ENCODE measurements at regions not wholly inside any gene's neighbourhood (a gene's known extent, or its start where the extent isn't known, plus 50 kb on each side); places are given as distances from the start of the nearest gene placed in this dataset.
A peak's percentile ranks its signal among the peaks of the same experiment; 100 is the strongest.
"Not testable (repeated sequence)": the region's sequence is repeated elsewhere in the genome, so short reads cannot be mapped to it uniquely, and the experiment has no call there.

DNA sequence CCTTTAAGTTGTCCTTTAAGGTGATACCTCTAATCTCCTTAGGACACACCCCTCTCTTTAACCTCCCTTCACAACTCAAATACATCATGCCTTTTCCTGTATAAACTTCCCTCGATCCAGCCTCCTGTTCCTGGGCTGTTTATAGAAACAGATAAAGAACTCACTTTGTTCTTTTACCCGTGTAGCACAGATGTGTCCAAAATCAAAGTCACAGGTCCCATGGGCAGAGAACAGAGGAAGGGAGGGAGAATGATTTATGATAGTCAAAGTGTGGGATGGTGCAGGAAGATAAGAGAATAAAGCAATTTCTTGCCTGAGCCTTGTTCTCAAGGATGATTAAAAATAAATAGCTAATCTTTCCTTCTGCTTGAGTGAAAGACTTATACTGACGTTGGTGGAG is 50.3 kb upstream of the CABCOCO1 start:
- no peak for DNase-seq

DNA sequence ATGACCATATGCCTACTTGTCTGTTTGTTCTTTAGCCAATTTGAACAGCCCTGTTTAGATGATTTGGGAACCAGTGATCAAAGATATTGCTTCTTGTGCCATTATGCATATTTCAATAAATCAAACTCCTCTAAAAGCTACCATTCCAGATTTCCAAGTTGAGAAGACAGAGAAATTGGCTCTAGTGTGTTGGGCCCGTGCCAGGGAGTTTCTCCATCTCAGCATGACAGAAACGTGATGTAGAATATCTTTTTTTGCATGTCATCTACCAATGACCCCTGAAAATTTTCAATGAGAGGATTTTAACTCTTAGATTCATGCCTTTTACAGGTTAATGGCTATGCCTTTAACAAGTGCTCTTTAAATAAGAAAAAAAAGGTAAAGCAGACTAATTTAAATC is 50.7 kb upstream of the CABCOCO1 start:
- DNase-seq: no peak

DNA sequence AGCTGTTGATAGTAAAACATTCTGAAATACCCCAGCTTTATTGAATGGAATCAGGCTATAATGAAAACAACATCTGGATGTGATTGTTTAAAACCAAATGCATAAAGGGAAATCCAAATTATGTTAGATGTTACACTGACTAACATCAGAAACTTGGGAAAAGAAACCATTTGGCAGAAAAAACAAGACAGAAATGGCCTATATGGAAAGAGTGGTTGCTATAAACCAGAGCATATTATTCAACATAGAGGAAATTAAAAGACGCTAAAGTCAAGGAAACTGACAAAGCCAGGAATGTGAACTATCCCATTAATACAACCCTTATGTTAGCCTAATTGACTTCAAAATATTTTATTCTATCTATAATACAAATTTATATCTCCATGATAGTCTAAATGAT is 53.0 kb upstream of the CABCOCO1 start:
- no peak for DNase-seq

DNA sequence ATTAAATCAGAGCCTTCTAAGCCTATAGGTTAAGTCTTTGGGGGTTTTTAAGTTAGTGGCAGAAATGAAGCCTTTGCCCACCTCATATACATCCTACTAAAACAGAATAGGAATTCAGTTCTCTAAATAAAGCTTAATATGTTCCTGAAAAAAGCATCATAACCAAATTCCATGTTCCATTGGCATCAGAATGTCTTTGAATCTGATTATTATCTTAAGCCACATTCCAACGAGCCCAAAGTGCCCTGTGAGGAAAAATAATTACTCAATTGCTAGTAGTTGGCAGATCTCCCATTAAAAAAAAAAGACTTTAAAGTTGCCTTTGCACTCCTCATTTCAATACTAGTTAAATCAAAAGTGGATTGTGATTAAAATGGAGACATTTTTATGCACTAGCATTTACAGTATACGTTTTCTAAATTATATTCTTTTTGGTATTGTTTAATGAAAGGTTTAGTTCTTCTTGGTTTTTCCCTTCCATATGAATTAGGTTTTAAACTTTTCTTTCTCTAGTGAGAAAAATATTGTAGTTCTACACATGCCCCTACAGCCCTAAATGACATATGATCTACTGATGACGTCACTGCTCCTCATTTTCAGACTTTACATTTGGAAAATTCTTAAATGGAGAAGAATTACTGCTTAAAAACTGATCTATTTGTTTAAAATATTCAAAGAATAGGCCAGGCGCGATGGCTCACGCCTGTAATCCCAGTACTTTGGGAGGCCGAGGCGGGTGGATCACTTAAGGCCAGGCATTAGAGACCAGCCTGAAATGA is 54.3 kb upstream of the CABCOCO1 start:
- no peak for DNase-seq

DNA sequence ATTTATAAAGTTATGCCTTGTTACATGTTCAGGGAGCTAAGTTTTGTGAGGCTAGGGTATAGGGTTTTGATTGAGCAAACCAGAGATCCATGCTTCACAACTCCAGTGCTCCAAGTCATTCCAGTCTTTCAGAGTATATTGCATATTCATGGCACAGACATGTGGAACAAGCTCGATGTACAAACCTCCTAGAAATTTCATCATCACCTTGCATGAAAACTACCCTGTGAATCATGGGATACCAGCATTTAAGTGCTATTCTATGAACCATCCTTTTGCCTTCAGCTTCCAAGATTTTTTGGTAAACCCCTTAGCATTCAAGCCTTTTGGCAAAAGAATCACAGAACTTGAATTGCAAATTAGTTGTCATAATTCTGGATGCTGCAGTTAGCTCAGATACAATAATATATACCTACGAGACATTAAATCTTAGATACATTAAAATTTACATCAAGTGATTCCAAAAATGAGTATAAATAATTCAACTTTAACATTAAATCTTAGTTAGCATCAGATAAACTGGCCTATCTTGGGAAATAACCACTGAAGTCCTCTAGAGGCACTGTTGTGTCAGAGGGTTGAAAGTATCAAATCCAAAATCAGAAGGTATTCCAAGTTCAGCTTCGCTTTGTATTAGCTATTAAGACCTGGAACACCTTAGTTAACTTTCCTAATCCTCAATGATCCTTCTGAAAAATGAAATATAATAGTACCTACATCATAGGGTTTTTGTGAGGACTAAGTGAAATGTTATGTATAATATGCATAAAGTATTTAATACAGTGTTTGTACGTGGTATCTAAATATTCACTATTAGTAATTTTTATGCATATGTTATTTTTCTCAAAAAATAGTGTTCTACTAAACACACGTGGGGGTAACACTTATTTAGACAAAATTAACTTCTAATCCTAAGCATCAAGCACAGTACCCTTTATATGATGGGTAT is 55.5 kb upstream of the CABCOCO1 start:
- peak in 2 of 4 experiments; percentile 5 to 25 for DNase-seq

DNA sequence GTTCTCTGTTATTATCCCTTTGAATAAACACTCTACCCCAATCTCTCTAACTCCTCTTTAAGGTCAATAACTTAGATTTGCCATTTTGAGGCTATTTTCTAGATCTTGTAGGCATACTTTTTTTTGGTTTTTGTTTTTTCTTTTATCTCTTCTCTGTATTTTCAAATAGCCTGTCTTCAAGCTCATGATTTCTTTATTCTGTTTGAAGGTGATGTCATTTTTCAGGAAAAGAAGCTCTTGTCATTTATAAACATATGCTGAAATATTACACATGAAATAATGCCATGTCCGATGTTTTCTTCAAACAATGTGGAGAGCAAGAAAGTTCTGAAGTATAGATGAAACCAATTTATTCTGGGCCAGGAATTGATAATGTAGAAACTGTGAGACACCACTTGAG is 57.5 kb upstream of the CABCOCO1 start:
- DNase-seq: no peak

DNA sequence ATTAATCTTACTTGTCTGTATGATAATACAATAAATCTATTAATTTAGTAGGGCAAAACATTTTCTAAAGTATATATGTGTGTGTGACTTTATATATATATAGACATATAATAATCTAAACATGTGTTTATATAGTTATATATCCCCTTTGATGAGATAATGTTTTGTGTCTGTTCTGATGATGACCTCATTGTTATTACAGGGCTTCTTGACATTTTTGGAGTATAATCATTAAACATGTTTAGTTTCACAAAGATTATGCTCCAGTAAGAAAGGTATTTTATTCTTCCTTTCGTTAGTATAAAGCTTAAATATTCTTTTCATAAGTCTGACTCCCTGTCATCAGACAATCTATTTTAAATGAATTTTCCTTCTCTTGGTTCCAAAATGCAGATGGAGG is 62.3 kb upstream of the CABCOCO1 start:
- DNase-seq: no peak

DNA sequence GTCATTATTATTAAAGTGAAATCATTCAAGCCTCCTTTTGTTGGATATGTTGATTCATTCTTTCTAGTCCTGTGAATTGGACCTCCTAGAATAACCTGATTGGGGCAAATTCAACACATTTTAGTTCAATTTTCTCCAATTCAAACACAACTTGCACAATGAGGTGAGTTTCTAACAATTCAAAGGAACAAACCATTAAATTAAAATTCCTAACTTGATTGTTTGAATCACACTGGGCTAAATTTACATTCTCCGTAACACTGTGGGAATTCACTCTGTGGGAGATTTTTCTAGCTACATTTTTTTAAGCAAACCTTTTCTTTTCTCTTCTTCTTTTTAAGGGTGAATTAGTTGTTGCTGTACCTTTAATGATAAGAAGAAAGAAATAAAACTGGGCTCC is 68.3 kb upstream of the CABCOCO1 start:
- no peak for DNase-seq

DNA sequence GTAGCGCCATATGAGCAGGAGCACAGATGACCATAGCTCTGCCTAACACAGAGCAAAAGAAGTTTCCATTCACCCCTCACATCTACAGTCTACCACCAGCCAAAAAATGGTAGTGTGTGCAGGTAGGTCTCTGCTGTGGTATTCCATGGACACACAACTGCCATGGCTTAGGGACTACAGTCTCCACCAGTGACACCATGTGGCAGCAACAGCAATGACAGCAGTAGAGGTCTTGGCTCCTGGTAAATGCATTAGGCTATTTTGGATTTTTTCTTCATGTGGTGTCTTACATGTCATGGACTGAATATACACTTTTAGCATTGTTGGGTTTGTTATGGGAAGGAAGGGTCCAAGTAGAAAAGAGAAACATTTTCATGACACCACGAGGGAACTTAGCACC is 70.1 kb upstream of the CABCOCO1 start:
- peak; percentile 12 to 62 (median 46) for DNase-seq

DNA sequence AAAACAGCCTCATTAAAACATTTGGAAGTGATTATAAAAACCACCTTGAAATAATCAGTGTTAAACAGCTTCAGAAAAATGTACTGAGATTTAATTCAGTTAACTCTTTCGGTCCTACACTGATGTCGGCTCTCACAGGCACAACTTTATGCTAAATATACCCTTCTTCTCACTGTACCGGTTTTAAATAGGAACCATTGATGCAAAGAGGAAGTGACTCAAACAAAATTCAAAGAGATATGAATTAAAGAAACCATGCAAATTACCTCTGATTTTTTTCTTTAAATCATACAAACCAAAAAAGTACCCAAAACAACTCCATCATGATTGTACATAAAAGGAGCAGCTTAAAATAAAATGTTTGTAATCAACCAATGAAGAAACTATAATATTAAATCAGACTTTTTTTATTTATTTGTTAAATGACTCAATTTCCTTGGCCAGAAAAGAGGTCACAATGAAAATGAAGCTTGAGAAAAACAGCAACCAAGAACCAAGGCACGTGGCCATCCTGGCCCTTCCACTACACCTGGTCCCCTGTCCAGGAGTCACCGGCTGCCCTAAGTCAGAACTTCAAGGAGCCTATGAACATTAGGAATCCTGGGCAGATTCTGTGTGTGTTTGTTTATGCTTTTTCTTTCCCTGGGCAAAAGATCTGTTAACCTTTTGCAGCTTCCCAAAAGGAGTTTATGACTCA is 73.0 kb upstream of the CABCOCO1 start:
- DNase-seq: peak in 2 of 4 experiments; percentile 13

DNA sequence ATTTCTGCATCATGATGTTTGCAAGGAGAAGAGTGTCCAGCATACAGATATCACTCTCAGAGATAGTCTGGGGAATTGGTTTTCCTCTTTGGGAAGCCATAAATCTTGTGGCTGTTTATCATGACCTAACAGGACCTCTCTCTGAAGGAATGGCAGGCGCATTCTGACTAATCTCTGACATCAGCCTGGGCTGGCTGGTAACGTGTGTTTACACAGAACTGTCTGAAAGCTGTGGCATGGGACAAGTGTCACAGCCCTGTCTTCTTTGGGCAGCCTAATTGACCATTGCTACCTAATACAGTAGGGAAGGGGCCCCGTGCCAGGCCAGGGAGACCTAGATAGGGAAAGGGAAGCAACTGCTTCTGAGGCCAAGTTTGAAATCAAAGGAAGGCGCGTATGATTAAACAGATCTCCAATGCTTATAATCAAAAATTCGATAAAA is 73.9 kb upstream of the CABCOCO1 start:
- no peak for DNase-seq

DNA sequence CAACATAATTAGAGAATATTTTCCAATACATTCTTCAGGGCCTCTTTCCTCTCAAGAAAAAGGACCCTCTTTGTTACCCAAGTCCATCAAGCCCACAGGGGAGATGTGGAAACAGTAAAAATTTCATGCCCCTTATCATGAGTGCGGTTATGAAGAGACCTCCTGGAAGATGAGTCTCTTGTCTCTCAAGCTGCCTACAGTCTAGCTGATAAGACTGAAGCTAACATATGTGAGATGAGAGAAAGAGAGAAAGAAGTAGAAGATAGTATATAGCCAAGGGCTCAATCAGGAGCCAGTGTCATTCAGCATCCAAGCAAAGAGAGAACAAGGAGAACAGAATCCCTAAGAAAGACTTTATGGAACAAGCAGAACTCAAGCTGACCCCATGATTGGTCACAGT is 75.9 kb upstream of the CABCOCO1 start:
- no peak for DNase-seq

DNA sequence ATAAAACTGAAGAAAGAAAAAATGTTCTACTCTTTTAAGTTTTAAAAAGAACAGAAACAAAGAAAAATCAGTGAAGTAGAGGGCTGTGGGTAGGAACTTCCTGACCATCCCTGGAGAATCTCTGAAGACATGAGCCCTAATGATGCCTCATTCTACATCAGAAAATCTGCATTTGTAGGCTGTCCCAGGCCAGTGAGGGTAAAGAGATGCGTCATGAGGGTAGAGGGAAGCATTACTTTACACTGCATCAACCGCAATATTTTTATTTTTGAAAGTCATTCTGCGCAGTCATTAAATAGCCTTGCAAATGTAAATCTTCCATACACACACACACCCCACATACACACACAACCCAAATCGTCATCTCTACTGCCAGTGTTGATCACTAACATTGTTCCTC is 82.1 kb upstream of the CABCOCO1 start:
- DNase-seq: no peak

DNA sequence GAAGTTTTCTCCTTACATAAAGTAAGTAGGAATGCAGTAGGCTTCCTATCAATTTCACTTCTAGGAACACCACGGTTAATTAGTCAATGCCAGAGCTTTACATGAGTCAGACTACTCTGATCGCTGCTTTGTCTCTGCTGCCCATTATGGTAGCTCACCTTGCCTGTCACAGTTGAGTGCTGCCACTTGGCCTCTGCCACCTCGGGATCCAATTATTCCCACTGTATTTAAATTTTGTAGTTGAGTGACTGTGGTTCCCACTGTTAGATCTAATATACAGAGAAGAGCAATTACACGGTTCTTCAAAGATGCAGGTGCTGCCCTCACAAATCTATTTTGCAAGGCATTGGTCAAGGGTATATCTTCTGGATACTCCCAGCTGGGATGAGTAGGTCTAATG is 92.5 kb upstream of the CABCOCO1 start:
- DNase-seq: not testable (repeated sequence)

DNA sequence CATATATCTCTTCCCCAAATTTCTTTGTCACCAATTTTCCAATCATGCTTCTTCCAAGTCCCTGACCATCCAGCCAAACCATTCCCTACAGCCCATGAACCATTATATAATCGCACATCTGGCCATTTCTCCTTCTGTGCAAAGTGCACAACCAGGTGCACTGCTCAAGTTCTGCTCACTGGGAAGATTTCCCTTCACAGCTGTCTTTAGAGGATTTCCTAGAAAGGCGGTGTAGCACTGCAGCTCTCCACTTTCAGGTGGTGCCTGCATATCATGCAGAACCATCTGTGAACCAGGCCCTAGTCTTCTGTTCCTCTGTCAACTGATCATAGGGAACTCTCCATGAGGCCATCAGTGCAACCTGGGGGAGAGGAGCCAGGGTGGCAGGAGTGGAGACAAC is 95.0 kb upstream of the CABCOCO1 start:
- DNase-seq: no peak

DNA sequence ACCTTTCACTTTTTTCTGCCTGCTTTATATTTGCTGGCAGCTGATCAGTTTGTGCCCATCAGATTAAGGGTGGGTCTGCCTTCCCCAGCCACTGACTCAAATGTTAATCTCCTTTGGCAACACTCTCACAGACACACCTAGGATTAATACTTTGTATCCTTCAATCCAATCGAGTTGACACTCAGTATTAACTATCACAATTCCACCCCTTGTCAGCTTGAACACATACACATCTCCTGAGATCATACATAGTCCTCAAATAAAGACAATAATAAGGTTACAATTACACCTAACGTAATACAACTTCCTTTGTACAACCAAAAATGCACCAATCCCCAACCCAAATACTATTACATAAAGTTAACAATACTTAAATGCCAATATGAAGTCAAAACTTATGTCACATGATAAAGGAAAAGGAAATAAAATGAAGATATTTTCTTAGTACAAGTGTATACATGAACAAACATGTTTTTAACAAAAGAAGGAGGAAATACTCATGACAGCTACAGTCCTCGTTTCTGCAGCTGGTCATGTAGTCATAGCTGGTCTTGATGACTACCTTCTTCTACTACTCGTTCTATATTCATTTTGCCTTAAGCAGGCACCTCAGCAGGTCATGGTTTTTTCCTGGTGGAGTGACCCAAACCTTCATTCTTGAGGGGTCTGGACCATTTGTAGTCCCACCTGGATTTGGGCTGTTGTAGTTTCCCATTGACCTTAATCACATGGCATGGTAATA is 96.7 kb upstream of the CABCOCO1 start:
- DNase-seq: no peak

DNA sequence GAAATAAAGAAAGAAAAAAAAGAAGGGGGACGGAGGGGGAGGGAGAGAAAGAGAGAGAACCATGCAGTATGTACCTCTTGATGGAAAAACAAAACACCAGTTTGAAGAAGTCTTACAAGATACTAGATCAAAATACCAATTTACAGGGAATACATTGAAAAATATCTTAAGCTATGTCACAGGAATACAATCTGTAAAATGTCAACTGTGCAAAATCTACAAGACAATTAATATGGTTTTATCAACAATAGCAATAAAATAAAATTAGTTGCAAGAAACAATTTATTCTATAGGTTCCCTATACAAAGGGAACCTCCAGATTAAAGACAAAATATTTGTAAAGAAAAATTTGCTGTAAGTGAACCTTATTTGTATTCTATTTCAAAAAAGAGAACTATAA is 98.3 kb upstream of the CABCOCO1 start:
- no peak for DNase-seq

DNA sequence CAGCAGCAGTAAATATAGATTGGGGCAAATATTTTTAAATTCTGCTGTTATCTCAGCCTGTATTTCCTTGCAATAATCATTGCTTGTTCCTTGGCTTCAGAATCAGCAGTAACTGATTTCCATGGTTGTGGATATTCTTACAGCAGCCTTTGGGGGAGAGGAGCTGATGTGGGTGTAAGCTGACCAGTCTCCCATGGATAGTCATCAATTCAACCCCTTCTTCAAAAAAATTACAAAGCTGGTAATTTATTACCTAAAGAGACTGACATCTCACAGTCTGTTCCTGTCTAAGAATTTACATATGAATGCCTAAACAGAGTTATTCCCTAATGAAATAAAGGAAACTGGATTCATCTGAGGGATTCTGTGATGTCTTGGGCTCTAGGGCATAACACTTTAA is 103.1 kb upstream of the CABCOCO1 start:
- no peak for DNase-seq

DNA sequence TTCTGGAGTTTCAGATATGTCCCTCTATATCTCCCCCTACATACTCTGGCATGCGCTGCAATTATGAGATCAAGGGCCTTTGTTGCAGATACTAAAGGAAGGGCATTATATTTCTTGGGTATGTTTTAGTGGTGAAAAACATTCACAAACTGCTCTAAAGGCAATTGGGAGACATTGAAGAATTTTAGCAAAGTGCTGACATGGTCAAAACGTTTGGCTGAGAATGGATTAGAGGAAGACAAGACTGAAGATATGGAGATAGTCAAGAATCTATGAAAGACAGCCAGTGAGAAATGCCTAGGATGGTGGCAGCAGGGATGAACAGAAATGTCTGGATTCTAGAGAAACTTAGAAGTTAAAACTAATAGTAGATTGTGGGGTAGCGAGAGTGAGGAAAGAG is 104.5 kb upstream of the CABCOCO1 start:
- DNase-seq: no peak

DNA sequence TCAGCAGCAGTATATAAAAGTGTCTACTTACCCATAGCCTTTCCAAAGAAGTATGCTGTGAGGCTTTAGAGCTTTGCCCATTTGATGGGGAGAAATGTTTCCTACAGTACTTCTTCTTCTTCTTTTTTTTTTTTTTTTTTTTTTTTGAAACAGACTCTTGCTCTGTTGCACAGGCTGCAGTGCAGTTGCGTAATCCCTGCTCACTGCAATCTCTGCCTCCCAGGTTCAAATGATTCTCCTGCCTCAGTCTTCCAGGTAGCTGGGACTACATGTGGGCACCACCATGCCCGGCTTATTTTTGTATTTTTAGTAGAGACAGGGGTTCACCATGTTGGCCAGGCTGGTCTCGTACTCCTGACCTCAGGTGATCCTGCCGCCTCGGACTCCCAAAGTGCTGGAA is 101.7 kb upstream of the TMEM26 start:
- DNase-seq: peak in 3 of 4 experiments; percentile 33 to 61 (median 55)

DNA sequence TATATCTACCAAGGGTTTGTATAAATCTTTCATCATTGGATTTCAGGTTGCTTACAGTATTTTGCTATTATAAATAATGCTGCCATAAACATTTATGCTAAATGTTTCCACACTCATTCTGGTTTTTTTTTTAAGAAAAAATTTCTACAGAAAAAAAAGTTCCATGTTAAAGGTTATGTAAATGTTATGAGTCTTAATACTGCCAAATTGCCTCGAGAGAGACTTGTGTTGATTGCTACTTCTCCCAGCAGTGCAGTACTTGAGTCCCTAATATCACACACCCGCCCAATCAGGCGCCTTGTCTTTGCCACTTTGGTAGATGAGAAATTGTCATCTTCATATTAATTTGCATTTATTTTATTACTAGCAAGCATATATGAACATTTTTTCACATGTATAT is 96.7 kb upstream of the TMEM26 start:
- no peak for DNase-seq

DNA sequence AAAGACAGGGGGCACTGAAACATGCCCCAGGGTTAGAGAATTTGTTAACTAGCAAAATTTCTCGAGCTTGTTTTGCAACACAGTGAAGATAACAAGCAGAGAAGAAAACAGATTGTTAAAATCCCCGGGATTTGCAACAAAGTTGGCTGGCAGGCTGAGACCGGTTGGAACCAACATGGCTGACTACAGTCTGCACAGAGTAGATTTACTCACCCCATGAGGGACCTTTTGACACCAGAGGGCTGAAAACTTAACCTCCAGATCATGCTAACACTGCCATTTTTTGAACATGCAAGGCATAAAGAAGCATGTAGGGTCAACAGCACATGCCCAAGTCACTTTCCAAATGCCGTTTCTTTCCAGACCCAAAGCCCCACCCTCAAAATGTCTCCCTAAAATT is 95.2 kb upstream of the TMEM26 start:
- no peak for DNase-seq

Data from suppressor macrophage (primary cell).